ENCODE measurements at regions not wholly inside any gene's neighbourhood (a gene's known extent, or its start where the extent isn't known, plus 50 kb on each side); places are given as distances from the start of the nearest gene placed in this dataset.

DNA sequence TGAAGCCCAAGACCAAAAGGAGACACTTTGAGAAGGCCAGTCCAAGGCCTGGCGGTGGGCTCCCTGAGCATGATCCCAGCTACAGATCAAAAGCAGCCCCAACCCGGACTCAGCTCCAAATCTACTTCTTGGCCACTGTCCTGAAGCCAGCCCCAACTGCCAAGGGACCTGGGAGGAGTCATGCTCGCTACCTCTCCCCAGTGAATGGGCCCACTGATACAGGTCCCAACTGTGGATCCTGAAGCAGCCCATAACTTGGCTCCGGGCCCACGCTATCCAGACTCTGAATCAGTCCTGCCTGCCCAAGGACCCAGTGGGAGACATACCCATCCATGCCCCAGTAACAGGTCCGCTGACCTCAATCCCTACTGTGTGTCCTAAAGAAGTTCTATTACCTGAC lies 1545.3 kb upstream of the C9orf72 start:
- no TSS peak for BruUV-seq (replicated peaks)
- no peaks in the 10 kb centered on the region for H3K4me1 ChIP-seq (ENCODE audit: control insufficient read depth, extremely low read depth, insufficient read depth, low read length)
- no peak overlapping the region for H3K4me3 ChIP-seq (replicated peaks in 1 of 3; ENCODE audit: insufficient read depth in 1 of 3, low read depth in 1 of 3, low read length in 3 of 3)
- FAIRE-seq = no peak
- DNase-seq (ENCODE audit: low read depth, low spot score) = no peak
- POLR2A ChIA-PET = no interaction called here
- no peaks in the 10 kb centered on the region for H3K9me3 ChIP-seq (replicated peaks; ENCODE audit: control insufficient read depth, insufficient read depth, low read length)
- CTCF ChIA-PET = no interaction called here
- intact Hi-C loops (cut with micrococcal nuclease) = no loop called here
- no peaks in the 10 kb centered on the region for H3K36me3 ChIP-seq (ENCODE audit: control insufficient read depth in 2 of 2, extremely low read depth in 1 of 2, insufficient read depth in 2 of 2, low read length in 2 of 2)
- dilution Hi-C loops (cut with MboI; ENCODE audit: extremely low pct_ligation_motif_present, low sequenced_read_pairs) = no loop called here
- H3K9me1 ChIP-seq (replicated peaks; ENCODE audit: control insufficient read depth, extremely low read depth, insufficient read depth, low read length) = no peaks in the 10 kb centered on the region
- H3K27me3 ChIP-seq (ENCODE audit: control insufficient read depth in 2 of 2, insufficient read depth in 2 of 2, low read length in 2 of 2) = no peaks in the 10 kb centered on the region
- H3K27ac ChIP-seq (ENCODE audit: insufficient read depth, low read depth, low read length) = no peak overlapping the region
- no peak overlapping the region for H3K4me2 ChIP-seq (ENCODE audit: insufficient read depth, low read length)
- H4K20me1 ChIP-seq (replicated peaks; ENCODE audit: control insufficient read depth, extremely low read depth, insufficient read depth, low read length) = no peaks in the 10 kb centered on the region
- TF ChIP-seq POLR2A (IDR thresholded peaks at IDR 0.05; ENCODE audit: low read depth, low read length) (no peak), MYC (IDR thresholded peaks at IDR 0.05; ENCODE audit: low read depth, low read length) (no peak), GATA2 (IDR thresholded peaks at IDR 0.05; ENCODE audit: insufficient read depth, insufficient read length, low read depth, low read length) (no peak), POLR2AphosphoS5 (IDR thresholded peaks at IDR 0.05; ENCODE audit: insufficient read depth, low read depth, low read length) (no peak), EZH2 (IDR thresholded peaks at IDR 0.05; ENCODE audit: borderline replicate concordance, low read depth, low read length, severe bottlenecking) (no peak), FOS (IDR thresholded peaks at IDR 0.05; ENCODE audit: borderline replicate concordance, insufficient read depth, low read length) (no peak), JUN (IDR thresholded peaks at IDR 0.05; ENCODE audit: borderline replicate concordance, insufficient read depth, insufficient read length, low read depth) (no peak), MAX (IDR thresholded peaks at IDR 0.05; ENCODE audit: insufficient read depth, insufficient read length) (no peak)
- TF ChIP-seq, protein P1, sequence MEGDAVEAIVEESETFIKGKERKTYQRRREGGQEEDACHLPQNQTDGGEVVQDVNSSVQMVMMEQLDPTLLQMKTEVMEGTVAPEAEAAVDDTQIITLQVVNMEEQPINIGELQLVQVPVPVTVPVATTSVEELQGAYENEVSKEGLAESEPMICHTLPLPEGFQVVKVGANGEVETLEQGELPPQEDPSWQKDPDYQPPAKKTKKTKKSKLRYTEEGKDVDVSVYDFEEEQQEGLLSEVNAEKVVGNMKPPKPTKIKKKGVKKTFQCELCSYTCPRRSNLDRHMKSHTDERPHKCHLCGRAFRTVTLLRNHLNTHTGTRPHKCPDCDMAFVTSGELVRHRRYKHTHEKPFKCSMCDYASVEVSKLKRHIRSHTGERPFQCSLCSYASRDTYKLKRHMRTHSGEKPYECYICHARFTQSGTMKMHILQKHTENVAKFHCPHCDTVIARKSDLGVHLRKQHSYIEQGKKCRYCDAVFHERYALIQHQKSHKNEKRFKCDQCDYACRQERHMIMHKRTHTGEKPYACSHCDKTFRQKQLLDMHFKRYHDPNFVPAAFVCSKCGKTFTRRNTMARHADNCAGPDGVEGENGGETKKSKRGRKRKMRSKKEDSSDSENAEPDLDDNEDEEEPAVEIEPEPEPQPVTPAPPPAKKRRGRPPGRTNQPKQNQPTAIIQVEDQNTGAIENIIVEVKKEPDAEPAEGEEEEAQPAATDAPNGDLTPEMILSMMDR (IDR thresholded peaks at IDR 0.05; ENCODE audit: extremely low read depth in 1 of 2, insufficient read depth in 1 of 2, low read depth in 1 of 2, low read length in 2 of 2) = no peak
- H3K79me2 ChIP-seq (ENCODE audit: control insufficient read depth, insufficient read depth, low read length) = no peaks in the 10 kb centered on the region
- no peak overlapping the region for H3K9ac ChIP-seq (replicated peaks; ENCODE audit: extremely low read depth, insufficient read depth, low read length)
- no peak overlapping the region for H2AFZ ChIP-seq (ENCODE audit: low read depth, low read length)
